HTR-8/SVneo (cell line): ENCODE measurements at regions not wholly inside any gene's neighbourhood (a gene's known extent, or its start where the extent isn't known, plus 50 kb on each side); places are given as distances from the start of the nearest gene placed in this dataset.
"Not testable (repeated sequence)": the region's sequence is repeated elsewhere in the genome, so short reads cannot be mapped to it uniquely, and the experiment has no call there.

Source experiments
- DNase-seq: peaks from one replicate; pipeline ENCODE4 v3.0.0; 2011; ENCODE audit warnings: low spot score, mixed read lengths; ENCODE audit not compliant: insufficient read length
- FAIRE-seq: peaks from 2 replicates; lab custom pipeline; 2011; peaks lifted over from hg19 to GRCh38; lab: Jason Lieb, UNC

DNA sequence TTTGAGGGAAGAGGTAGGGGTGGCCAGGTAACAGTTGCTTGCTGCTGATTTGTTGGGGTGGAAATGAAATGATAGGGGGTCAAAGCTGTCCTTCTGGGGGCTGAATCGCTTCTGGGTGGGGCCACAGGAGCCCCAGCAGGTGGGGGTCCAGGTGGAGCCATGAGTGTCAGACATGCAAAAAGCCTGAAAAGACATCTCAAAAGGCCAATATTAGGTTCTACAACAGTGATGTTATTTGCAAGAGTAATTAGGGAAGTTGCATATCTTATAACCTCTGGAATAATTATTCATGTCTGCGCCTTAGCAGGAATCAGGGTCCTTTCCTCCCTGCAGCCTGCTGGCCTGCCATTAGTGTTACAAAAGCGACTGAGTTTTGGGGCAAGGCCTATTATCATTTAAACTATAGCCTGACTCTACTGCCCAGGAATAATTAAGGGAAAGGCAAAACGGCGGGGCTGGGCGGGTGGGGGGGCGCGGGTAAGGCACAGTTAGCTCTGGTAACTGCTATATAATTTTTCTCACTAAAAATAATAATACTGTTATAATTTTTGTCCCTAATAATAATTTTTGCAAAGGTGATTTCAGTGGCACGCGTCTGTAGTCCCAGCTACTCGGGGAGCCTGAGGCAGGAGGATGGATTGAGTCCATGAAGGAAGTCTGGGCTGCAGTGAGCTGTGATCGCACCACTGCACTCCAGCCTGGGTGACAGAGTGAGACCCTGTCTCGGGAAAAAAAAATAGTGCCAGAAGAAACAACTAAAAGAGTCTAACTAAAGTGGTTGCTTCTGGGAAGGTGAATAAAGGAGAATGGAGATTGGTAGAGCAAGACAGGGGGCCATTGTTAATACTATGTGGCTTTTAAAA lies 145.7 kb downstream of the MAGEB17 start:
- no peak for FAIRE-seq

DNA sequence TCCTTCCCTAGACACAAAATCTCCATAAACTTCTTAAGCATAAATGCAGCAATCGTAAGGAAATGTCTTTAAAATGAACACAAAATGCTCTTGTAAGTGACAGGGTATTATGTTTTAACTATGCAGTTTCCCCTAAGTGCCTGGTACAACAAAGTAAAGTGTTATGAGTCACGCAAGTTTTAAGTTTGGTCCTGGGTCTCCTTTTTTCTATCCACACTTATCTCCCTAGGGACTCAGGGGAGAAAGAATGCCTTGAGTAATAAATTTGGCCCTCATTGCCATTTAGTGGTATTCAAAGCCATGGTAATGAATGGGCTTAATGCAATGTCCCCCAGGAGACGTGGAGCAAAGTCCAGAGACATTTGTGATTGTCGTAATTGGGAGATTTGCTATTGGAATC lies 149.1 kb downstream of the MAGEB17 start:
- FAIRE-seq (no peak), DNase-seq (no peak)

More for the DNA sequence above, 145.7 kb downstream of the MAGEB17 start:
- DNase-seq = no peak

DNA sequence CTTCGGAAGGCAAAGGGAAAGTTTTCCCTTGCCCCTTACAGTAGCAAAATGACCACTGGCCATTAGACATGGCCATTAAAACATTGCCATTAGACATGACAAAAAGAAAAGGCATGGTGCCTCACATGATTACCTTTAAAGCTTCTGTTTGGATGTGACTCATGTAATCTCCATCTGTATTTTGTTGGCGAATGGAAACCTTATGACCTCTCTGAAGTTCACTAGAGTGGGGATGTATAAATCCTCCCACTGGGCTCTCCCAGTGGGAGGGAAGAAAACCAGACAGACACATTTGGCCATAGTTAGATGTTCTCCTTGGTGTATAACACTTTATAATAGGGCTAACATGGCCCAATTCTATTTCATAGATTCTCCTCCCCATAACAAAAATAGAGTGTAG lies 152.6 kb downstream of the MAGEB17 start:
- no peak for DNase-seq
- no peak for FAIRE-seq

- DNase-seq (peak; percentile 13), FAIRE-seq (no peak)
Measured at GRCh38 chrX:16320765-16321355, 153.6 kb downstream of the MAGEB17 start.

DNA sequence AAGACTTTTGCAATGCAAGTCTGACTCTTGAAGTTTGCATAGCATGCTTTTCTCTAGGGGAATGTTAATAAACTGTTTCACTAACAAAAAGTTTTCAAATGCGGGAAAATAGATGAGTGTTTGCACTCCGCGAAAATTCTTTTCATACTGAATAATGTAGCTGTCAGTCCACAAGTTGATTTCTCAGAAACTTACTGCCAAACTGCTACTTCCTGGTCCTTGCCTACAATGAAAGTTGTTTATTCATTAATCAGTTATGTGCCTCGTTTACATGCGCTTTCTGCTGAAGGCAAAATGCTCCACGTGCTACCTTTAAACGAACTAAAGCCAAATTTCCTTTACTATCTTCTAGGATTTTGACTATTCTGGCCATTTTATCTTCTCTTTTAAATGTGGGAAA lies 166.2 kb downstream of the MAGEB17 start:
- DNase-seq (no peak), FAIRE-seq (no peak)

DNA sequence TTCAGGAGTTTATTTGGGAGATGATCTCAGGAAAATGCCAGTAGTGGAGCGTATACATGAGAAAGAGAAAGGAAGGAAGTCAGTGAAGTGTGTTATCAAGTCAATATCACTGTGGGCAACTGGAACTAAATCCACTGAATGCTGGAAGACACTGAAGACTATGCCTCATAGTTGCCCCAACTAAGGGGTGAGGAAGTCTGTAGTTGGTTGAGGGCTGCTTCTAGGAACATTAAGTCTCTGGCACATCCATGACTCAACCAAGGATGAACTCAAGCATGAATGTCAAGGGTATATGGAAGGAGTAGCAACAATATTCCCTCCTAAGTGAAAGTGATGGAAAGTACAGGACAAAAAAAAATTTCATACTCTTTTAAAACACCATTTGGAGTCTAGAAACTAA lies 167.9 kb downstream of the MAGEB17 start:
- no peak for DNase-seq
- no peak for FAIRE-seq

DNA sequence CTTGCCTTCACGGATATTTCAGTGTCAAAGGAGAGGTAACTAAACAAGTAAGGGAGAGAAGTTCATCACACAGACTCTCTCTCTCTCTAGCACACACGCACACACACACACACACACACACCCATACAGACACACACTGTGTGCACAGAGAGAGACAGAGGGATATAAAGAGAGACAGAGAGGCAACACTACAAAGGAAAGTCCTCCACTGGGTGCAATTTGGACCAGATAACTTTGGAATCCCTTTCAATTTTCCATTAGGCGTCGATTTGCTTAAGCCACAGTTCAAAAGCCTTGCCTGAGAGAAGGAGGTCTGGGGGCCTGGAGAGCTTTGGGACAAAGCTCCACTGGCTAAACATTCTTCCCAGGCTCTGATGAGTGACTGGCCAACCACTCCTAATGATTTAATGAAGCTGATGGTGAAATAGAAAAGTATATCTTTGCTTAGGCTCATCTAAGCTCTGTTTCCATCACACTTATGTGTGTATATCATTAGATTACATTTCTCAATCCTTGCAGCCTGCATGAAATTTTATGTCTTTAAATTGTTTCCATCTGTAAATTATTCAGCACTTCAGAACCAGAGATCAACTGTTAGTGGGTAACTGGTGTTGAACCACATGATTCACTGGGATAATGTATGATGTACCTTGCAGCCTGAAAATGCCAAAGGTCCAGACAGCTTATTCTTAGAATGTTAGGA lies 180.8 kb downstream of the MAGEB17 start:
- DNase-seq = no peak
- FAIRE-seq = no peak

DNA sequence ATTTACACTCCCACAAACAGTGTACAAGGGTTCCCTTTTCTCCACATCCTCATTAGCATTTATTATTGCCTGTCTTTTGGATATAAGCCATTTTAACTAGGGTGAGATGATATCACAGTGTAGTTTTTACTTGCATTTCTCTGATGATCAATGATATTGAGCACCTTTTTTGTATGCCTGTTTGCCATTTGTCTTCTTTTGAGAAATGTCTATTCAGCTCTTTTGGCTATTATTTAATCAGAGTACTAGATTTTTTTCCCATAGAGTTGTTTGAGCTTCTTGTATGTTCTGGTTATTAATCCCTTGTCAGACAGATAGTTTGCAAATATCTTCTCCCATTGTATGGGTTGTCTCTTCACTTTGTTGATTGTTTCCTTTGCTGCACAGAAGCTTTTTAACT lies 190.6 kb downstream of the MAGEB17 start:
- FAIRE-seq = no peak

DNA sequence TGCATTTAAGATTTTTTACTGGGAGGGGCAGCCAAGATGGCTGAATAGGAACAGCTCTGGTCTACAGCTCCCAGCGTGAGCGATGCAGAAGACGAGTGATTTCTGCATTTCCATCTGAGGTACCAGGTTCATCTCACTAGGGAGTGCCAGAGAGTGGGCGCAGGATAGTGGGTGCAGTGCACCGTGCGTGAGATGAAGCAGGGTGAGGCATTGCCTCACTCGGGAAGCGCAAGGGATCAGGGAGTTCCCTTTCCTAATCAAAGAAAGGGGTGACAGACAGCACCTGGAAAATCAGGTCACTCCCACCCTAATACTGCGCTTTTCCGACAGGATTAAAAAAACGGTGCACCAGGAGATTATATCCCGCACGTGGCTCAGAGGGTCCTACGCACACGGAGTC lies 192.8 kb downstream of the MAGEB17 start:
- FAIRE-seq, DNase-seq: not testable (repeated sequence)

More for the DNA sequence above, 190.6 kb downstream of the MAGEB17 start:
- DNase-seq = no peak

DNA sequence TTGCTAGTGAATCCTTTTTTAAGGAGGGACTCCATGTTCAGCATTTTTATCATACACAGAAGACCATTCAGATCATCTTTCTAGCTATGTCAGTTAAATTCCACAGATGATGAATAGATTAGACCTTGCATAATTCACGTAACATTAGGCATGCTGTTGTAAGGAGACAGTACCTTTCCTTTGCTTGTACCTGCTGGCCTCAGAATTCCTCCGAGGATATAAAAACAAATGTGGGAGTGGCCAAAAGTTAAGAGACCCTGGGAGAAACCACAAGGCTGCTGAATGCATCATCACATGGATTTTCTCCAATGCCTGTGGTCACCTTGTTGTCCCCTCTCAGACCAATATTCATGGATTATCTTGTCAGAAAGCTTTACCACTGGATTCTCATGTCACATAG lies 201.4 kb downstream of the MAGEB17 start:
- no peak for FAIRE-seq
- DNase-seq = peak; percentile 1

DNA sequence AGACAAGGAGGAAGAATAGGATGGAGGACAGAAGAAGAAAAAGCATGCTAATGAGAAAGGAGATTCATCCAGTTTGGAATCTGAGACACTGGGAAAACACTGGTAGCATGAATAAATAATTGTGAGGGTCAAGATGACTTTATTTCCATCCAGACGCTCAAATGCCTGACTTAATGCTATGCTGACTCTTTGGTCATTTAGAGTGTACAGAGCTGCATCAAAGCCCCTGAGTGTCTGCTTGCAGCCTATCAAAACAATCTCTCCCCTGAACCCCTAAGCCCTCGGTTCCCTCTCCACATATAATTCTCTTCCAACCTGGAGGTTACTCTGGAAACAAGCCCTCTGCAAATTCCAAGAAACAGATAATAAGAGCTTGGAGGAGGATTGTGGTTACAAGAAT lies 208.8 kb downstream of the MAGEB17 start:
- FAIRE-seq (no peak), DNase-seq (no peak)

DNA sequence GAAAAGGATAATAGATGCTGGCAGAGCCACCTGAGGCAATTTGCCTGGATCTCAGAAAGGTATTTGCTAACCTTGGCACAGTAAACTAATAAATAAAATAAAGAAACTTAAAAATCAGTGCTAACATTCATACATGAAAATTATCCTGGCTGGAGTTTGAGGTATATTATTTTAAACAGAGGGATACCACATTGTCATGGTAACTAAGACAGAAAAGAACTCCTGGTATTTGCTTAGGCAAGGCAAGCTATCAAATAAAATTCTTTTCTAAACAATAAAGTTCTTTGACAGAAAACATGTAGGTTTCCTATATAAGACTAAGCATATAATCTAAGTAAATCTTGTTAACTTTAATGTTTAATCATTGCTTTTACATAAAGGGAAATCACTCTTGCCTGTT lies 218.8 kb downstream of the MAGEB17 start:
- DNase-seq (no peak), FAIRE-seq (no peak)

DNA sequence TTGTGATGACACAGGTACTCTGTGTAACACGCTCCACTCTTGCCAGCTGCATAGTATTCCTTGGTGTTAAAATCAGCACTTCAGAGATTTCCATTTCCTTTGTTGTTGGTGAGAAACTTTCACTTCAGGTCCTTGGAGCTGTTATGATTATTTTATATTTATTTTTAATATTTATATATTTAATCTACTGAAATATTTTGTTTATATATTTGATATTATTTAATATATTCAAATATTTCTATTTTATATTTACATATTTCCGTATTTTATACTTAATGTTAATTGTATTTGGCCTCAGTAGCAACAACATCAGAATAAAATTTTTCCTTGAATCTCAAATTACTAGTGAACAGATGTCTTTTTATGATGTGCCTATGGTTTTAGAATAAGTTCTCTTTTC lies 225.3 kb downstream of the MAGEB17 start:
- FAIRE-seq (no peak), DNase-seq (no peak)

- FAIRE-seq (no peak), DNase-seq (no peak)
Measured at GRCh38 chrX:16394290-16394689, 227.0 kb downstream of the MAGEB17 start.

GRCh38 chrX:16403808-16404207 lies 236.5 kb downstream of the MAGEB17 start:
- DNase-seq (no peak), FAIRE-seq (no peak)

GRCh38 chrX:16416588-16416987 lies 233.4 kb upstream of the S100G start:
- no peak for FAIRE-seq

DNA sequence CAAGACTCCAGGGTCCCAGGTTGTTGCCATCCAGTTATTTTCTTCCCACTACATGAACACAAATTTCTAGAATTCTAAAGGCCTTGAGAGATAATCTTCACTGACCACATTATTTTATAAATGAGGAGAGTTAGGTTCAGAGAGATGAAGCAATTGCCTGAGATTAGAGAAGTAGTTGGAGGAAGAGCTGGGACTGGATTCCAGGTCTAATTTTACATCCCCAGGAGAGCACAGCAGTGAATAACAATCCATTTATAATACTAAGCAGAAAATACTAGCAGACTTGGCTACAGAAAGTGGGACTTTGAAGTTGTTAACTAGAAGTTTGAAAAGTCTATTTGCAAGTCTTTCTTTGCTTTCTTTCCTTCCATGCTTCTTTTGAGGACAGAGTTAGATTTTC lies 231.3 kb upstream of the S100G start:
- DNase-seq (no peak), FAIRE-seq (no peak)

More at GRCh38 chrX:16416588-16416987, 233.4 kb upstream of the S100G start:
- DNase-seq = no peak

DNA sequence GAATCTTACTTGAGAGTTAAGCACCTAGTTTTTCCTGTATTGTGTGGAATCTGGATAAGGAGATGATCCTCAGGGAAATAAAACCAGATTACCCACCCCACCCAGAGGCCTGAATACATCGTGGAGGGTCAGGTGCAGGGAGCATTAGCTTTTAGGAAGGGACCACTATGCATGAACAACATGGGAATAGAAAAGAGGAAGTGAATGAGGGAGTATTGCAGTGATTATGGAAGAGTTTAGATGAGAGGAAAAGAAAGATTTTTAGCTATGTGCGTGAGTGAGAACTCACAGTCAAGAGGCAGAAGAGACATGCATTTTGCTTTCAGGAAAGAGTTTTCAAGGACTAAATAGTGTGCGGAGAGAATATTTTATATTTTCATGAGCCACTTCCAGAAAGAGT lies 222.3 kb upstream of the S100G start:
- FAIRE-seq = no peak
- DNase-seq = no peak

- FAIRE-seq (no peak), DNase-seq (no peak)
Measured at GRCh38 chrX:16429406-16429805, 220.6 kb upstream of the S100G start.

- FAIRE-seq (no peak), DNase-seq (no peak)
Measured at GRCh38 chrX:16431266-16431665, 218.7 kb upstream of the S100G start.

GRCh38 chrX:16433021-16433420 lies 216.9 kb upstream of the S100G start:
- DNase-seq = no peak
- FAIRE-seq = no peak
